SK-N-SH (cell line): ENCODE measurements at regions not wholly inside any gene's neighbourhood (a gene's known extent, or its start where the extent isn't known, plus 50 kb on each side); places are given as distances from the start of the nearest gene placed in this dataset.

Source experiments
- CHD2 ChIP-seq: fragments of 150-350 bp; IDR thresholded peaks from 2 replicates; pipeline ENCODE4 v1.6.1; 2018; ENCODE audit warnings: low read length; ENCODE audit not compliant: partially characterized antibody
- CTCF ChIP-seq: fragments of 200-600 bp; sonication (generic); IDR thresholded peaks from 2 replicates; pipeline ENCODE4 v1.6.1; 2017; ENCODE audit warnings: antibody characterized with exemption, mild to moderate bottlenecking, moderate library complexity
- POLR2AphosphoS5 ChIP-seq: IDR thresholded peaks from 2 replicates; pipeline ENCODE4 v1.6.1; 2012; ENCODE audit warnings: low read depth, low read length
- RCOR1 ChIP-seq: fragments of 150-350 bp; IDR thresholded peaks from 2 replicates; pipeline ENCODE4 v1.6.1; 2017; ENCODE audit warnings: antibody characterized with exemption, low read length
- RFX5 ChIP-seq: IDR thresholded peaks from 2 replicates; pipeline ENCODE4 v1.6.1; 2012; ENCODE audit warnings: mild to moderate bottlenecking, improper control_type of control experiment, low read length
- TAF1 ChIP-seq: IDR thresholded peaks from 2 replicates; pipeline ENCODE4 v1.6.1; 2012; ENCODE audit warnings: low read depth, mild to moderate bottlenecking, low read length, moderate library complexity, borderline replicate concordance
- TF ChIP-seq, protein P1 (sequence below): fragments of 150-350 bp; IDR thresholded peaks from 2 replicates; pipeline ENCODE4 v1.6.1; 2017; ENCODE audit warnings: antibody characterized with exemption, low read length, low read depth, borderline replicate concordance

DNA sequence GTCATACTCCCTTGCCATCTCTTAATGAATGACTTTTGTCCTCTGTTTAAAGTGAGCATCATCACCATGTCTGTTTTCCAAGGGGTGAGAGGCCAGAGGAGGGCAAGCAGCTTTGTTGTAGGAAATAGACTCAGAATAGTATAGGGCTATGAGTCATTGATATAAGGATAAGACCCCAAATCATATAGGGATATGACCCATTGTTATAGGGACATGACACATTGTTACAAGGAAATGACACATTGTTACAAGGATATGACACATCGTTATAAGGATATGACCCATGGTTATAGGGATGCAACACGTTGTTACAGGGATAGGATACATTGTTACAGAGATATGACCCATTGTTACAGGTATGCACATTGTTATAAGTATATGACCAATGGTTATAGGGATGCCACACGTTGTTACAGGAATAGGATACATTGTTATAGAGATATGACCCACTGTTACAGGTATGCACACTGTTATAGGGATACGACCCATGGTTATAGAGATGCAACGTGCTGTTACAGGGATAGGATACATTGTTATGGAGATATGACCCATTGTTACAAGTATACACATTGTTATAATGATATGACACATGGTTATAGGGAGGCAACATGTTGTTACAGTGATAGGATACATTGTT is 311.1 kb upstream of the ADARB2 start:
- no peak for TF ChIP-seq CTCF
- no peak for TF ChIP-seq POLR2AphosphoS5
- TF ChIP-seq RFX5, result no peak
- TF ChIP-seq, protein P1, sequence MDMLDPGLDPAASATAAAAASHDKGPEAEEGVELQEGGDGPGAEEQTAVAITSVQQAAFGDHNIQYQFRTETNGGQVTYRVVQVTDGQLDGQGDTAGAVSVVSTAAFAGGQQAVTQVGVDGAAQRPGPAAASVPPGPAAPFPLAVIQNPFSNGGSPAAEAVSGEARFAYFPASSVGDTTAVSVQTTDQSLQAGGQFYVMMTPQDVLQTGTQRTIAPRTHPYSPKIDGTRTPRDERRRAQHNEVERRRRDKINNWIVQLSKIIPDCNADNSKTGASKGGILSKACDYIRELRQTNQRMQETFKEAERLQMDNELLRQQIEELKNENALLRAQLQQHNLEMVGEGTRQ, result no peak
- TF ChIP-seq RCOR1, result no peak
- TF ChIP-seq TAF1, result no peak
- TF ChIP-seq CHD2, result no peak
